ENCODE measurements at regions not wholly inside any gene's neighbourhood (a gene's known extent, or its start where the extent isn't known, plus 50 kb on each side); places are given as distances from the start of the nearest gene placed in this dataset.

DNA sequence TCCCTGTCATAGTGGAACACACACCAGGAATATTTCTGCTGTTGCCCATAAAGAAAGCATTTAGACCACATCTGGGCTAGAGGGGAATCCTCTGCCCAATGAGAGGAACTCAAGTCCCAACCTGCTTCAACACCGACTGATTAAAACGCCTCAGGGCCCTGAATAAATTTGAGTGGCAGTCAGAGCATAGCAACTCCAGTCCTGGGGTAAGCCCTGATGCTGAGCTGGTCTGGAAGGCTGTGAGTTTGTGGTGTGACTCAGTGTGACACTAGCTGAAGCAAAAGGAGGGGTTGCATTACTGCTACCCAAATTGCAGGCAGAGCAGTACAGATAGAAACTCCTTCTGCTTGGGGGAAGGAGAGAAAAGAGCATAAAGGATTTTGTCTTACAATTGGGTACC is 148.3 kb downstream of the PRDM9 start:
- TF ChIP-seq, protein P1, sequence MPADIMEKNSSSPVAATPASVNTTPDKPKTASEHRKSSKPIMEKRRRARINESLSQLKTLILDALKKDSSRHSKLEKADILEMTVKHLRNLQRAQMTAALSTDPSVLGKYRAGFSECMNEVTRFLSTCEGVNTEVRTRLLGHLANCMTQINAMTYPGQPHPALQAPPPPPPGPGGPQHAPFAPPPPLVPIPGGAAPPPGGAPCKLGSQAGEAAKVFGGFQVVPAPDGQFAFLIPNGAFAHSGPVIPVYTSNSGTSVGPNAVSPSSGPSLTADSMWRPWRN (IDR thresholded peaks at IDR 0.05; ENCODE audit: low read depth), result no peak
- TF ChIP-seq PRMT5 (CRISPR knock-in tag; IDR thresholded peaks at IDR 0.05) (no peak), TARDBP (IDR thresholded peaks at IDR 0.05) (no peak), TFAM (CRISPR knock-in tag; conservative IDR thresholded peaks at IDR 0.05) (no peak), ELF1 (tag; IDR thresholded peaks at IDR 0.05) (no peak), ELK1 (CRISPR knock-in tag; IDR thresholded peaks at IDR 0.05) (no peak), ZC3H8 (IDR thresholded peaks at IDR 0.05) (no peak), PTRF (tag; IDR thresholded peaks at IDR 0.05) (no peak), YBX1 (IDR thresholded peaks at IDR 0.05) (no peak), TCF7 (IDR thresholded peaks at IDR 0.05; ENCODE audit: borderline replicate concordance) (no peak), MTA3 (IDR thresholded peaks at IDR 0.05; ENCODE audit: borderline replicate concordance) (no peak)
- TF ChIP-seq, protein P2, sequence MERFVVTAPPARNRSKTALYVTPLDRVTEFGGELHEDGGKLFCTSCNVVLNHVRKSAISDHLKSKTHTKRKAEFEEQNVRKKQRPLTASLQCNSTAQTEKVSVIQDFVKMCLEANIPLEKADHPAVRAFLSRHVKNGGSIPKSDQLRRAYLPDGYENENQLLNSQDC (CRISPR knock-in tag; IDR thresholded peaks at IDR 0.05), result no peak
- Histone ChIP-seq H3K9me3 (replicated peaks; ENCODE audit: control insufficient read depth, insufficient read depth, low read depth, low read length) (no peaks in the 10 kb centered on the region; the same call in 1 of the 2 replicates), H3K4me2 (ENCODE audit: insufficient read depth, low read length) (no peak overlapping the region), H2AFZ (ENCODE audit: low read depth, low read length) (no peak overlapping the region), H3K27ac (ENCODE audit: extremely low read depth, low read depth, low read length) (no peak overlapping the region), H3K4me3 (no peak overlapping the region), H3K4me1 (replicated peaks in 1 of 2; ENCODE audit: control insufficient read depth in 2 of 2, insufficient read depth in 2 of 2, low read length in 2 of 2) (no peaks in the 10 kb centered on the region), H3K79me2 (ENCODE audit: control insufficient read depth, insufficient read depth, low read length) (no peaks in the 10 kb centered on the region), H3K9ac (ENCODE audit: insufficient read depth in 1 of 2, low read depth in 2 of 2, low read length in 2 of 2) (no peak overlapping the region), H3K27me3 (ENCODE audit: control insufficient read depth in 2 of 2, insufficient read depth in 2 of 2, low read length in 2 of 2) (no peaks in the 10 kb centered on the region), H4K20me1 (replicated peaks; ENCODE audit: control insufficient read depth, insufficient read depth, low read length) (no peaks in the 10 kb centered on the region), H3K36me3 (ENCODE audit: control insufficient read depth, insufficient read depth, low read length) (no peaks in the 10 kb centered on the region), H3K9me1 (ENCODE audit: control insufficient read depth, insufficient read depth, low read length) (no peaks in the 10 kb centered on the region)
- DNase-seq (ENCODE audit: extremely low read depth in 1 of 4, low spot score in 3 of 4) (no peak), FAIRE-seq (no peak), ATAC-seq (no peak)
- ChIA-PET POLR2A (no interaction called here), CTCF (ENCODE audit: low intra/inter-chr PET ratio) (no interaction called here)
- BruUV-seq (replicated peaks), result no TSS peak
- intact Hi-C loops (cut with micrococcal nuclease) (no loop called here), in situ Hi-C loops (cut with MboI) (no loop called here)
- WGBS (ENCODE audit: insufficient coverage, low coverage, missing lambda C conversion rate), result 0% methylated on average over 2 of the region's 2 CpGs
